ENCODE measurements at regions not wholly inside any gene's neighbourhood (a gene's known extent, or its start where the extent isn't known, plus 50 kb on each side); places are given as distances from the start of the nearest gene placed in this dataset.

DNA sequence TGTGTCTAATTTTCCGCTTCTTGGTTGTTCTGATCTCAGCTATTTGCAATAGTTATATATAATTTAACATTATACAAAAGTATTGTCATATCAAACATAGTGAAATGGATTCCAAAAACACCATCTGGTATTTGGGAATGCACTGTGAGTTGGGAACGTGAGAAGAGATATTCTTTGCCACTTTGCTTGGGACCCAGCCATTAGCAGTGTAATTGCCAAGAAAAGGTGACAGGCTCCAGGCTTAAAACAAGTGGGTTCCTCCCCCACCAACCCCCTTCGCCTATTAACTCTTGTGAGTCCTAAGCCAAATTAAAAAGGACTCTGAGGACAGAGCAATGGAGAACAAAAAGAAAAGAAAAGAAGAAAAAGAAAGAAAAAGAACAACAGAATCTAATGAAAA is 186.7 kb upstream of the NFIA start:
- DNase-seq (ENCODE audit: low read depth, low spot score) = no peak
- no peak overlapping the region for H3K27ac ChIP-seq (ENCODE audit: low read depth, low read length)
- CTCF ChIA-PET = no interaction called here
- BruUV-seq (replicated peaks) = no TSS peak
- no peak overlapping the region for H2AFZ ChIP-seq (ENCODE audit: low read depth, low read length, poor library complexity, severe bottlenecking)
- no peaks in the 10 kb centered on the region for H3K79me2 ChIP-seq (ENCODE audit: insufficient read depth, low read length)
- H3K4me2 ChIP-seq (ENCODE audit: low read length) = no peak overlapping the region
- POLR2A ChIA-PET = no interaction called here
- RAD21 ChIA-PET (ENCODE audit: low non-redundant PET in 1 of 2, low total read pairs in 2 of 2, uncharacterized antibody in 2 of 2, unreplicated experiment in 2 of 2) = no interaction called here
- no peak for ATAC-seq
- H3K4me1 ChIP-seq (ENCODE audit: control insufficient read depth in 1 of 2, insufficient read depth in 2 of 2, low read length in 2 of 2) = no peaks in the 10 kb centered on the region
- no peaks in the 10 kb centered on the region for H4K20me1 ChIP-seq (ENCODE audit: insufficient read depth)
- H3K9me2 ChIP-seq (ENCODE audit: insufficient read depth) = no peaks in the 10 kb centered on the region
- H3K9me3 ChIP-seq (ENCODE audit: control insufficient read depth in 1 of 2, insufficient read depth in 1 of 2, low read depth in 1 of 2, low read length in 2 of 2) = no peaks in the 10 kb centered on the region
- no peak overlapping the region for H3K4me3 ChIP-seq (replicated peaks in 1 of 2; ENCODE audit: low read depth in 1 of 2, low read length in 2 of 2)
- no peaks in the 10 kb centered on the region for H3K36me3 ChIP-seq (ENCODE audit: control insufficient read depth in 1 of 2, insufficient read depth in 2 of 2, low read length in 2 of 2)
- peaks cover 20% of the 10 kb centered on the region for H3K27me3 ChIP-seq (ENCODE audit: insufficient read depth, low read length)
- TF ChIP-seq, protein P1, sequence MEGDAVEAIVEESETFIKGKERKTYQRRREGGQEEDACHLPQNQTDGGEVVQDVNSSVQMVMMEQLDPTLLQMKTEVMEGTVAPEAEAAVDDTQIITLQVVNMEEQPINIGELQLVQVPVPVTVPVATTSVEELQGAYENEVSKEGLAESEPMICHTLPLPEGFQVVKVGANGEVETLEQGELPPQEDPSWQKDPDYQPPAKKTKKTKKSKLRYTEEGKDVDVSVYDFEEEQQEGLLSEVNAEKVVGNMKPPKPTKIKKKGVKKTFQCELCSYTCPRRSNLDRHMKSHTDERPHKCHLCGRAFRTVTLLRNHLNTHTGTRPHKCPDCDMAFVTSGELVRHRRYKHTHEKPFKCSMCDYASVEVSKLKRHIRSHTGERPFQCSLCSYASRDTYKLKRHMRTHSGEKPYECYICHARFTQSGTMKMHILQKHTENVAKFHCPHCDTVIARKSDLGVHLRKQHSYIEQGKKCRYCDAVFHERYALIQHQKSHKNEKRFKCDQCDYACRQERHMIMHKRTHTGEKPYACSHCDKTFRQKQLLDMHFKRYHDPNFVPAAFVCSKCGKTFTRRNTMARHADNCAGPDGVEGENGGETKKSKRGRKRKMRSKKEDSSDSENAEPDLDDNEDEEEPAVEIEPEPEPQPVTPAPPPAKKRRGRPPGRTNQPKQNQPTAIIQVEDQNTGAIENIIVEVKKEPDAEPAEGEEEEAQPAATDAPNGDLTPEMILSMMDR (IDR thresholded peaks at IDR 0.05 in 2 of 3, conservative IDR thresholded peaks at IDR 0.05 in 1 of 3; ENCODE audit: borderline replicate concordance in 1 of 3, insufficient read depth in 1 of 3, low read depth in 2 of 3, low read length in 2 of 3) = no peak
- no peak for TF ChIP-seq ELF1 (IDR thresholded peaks at IDR 0.05; ENCODE audit: borderline replicate concordance, low read depth)
- no peak for TF ChIP-seq ZNF274 (IDR thresholded peaks at IDR 0.05; ENCODE audit: low read depth, low read length)
- no peak for TF ChIP-seq FOSL1 (IDR thresholded peaks at IDR 0.05; ENCODE audit: low read depth)
- TF ChIP-seq SP1 (IDR thresholded peaks at IDR 0.05; ENCODE audit: low read depth) = no peak
- no peak for TF ChIP-seq JUND (IDR thresholded peaks at IDR 0.05)
- TF ChIP-seq CEBPB (IDR thresholded peaks at IDR 0.05; ENCODE audit: low read depth) = no peak
- TF ChIP-seq, protein P2, sequence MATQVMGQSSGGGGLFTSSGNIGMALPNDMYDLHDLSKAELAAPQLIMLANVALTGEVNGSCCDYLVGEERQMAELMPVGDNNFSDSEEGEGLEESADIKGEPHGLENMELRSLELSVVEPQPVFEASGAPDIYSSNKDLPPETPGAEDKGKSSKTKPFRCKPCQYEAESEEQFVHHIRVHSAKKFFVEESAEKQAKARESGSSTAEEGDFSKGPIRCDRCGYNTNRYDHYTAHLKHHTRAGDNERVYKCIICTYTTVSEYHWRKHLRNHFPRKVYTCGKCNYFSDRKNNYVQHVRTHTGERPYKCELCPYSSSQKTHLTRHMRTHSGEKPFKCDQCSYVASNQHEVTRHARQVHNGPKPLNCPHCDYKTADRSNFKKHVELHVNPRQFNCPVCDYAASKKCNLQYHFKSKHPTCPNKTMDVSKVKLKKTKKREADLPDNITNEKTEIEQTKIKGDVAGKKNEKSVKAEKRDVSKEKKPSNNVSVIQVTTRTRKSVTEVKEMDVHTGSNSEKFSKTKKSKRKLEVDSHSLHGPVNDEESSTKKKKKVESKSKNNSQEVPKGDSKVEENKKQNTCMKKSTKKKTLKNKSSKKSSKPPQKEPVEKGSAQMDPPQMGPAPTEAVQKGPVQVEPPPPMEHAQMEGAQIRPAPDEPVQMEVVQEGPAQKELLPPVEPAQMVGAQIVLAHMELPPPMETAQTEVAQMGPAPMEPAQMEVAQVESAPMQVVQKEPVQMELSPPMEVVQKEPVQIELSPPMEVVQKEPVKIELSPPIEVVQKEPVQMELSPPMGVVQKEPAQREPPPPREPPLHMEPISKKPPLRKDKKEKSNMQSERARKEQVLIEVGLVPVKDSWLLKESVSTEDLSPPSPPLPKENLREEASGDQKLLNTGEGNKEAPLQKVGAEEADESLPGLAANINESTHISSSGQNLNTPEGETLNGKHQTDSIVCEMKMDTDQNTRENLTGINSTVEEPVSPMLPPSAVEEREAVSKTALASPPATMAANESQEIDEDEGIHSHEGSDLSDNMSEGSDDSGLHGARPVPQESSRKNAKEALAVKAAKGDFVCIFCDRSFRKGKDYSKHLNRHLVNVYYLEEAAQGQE (IDR thresholded peaks at IDR 0.05; ENCODE audit: low read depth) = no peak
- TF ChIP-seq SRF (IDR thresholded peaks at IDR 0.05; ENCODE audit: low read depth) = no peak
- TF ChIP-seq RAD21 (IDR thresholded peaks at IDR 0.05; ENCODE audit: low read depth) = no peak
- TF ChIP-seq EZH2phosphoT487 (IDR thresholded peaks at IDR 0.05; ENCODE audit: borderline replicate concordance) = no peak
- no peak for TF ChIP-seq CBX3 (IDR thresholded peaks at IDR 0.05; ENCODE audit: low read depth)
- TF ChIP-seq POLR2A (IDR thresholded peaks at IDR 0.05; ENCODE audit: borderline replicate concordance, extremely low read depth, insufficient read depth, insufficient read length) = no peak
- TF ChIP-seq EZH2 (IDR thresholded peaks at IDR 0.05) = no peak
- TF ChIP-seq, protein P3, sequence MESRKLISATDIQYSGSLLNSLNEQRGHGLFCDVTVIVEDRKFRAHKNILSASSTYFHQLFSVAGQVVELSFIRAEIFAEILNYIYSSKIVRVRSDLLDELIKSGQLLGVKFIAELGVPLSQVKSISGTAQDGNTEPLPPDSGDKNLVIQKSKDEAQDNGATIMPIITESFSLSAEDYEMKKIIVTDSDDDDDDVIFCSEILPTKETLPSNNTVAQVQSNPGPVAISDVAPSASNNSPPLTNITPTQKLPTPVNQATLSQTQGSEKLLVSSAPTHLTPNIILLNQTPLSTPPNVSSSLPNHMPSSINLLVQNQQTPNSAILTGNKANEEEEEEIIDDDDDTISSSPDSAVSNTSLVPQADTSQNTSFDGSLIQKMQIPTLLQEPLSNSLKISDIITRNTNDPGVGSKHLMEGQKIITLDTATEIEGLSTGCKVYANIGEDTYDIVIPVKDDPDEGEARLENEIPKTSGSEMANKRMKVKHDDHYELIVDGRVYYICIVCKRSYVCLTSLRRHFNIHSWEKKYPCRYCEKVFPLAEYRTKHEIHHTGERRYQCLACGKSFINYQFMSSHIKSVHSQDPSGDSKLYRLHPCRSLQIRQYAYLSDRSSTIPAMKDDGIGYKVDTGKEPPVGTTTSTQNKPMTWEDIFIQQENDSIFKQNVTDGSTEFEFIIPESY (IDR thresholded peaks at IDR 0.05; ENCODE audit: extremely low read depth, insufficient replicate concordance, low read length) = no peak
- intact Hi-C loops (cut with micrococcal nuclease) = no loop called here
- no peak overlapping the region for H3K9ac ChIP-seq (ENCODE audit: low read length)

All from HCT116 (cell line).